Inflammatory macrophage treated with lipopolysaccharide for 1 hour (primary cell): ENCODE measurements at regions not wholly inside any gene's neighbourhood (a gene's known extent, or its start where the extent isn't known, plus 50 kb on each side); places are given as distances from the start of the nearest gene placed in this dataset.
"Not testable (repeated sequence)": the region's sequence is repeated elsewhere in the genome, so short reads cannot be mapped to it uniquely, and the experiment has no call there.

Experiments used
- DNase-seq, 2 donors: peaks; one replicate each; pipeline ENCODE4 v3.0.0-alpha.2; 2020 to 2022

GRCh38 chr22:46040471-46041465, 63.8 kb upstream of the WNT7B start:
- DNase-seq: no peak

- no peak for DNase-seq
Measured at GRCh38 chr22:46041642-46042041, 64.7 kb upstream of the WNT7B start.

- DNase-seq: no peak
Measured at GRCh38 chr22:46042786-46043185, 65.8 kb upstream of the WNT7B start.

GRCh38 chr22:46043339-46043738, 66.4 kb upstream of the WNT7B start:
- DNase-seq: no peak

GRCh38 chr22:46043816-46044620, 67.1 kb upstream of the WNT7B start:
- no peak for DNase-seq

- DNase-seq: peak in 1 of 2 donors; percentile 28
Measured at GRCh38 chr22:46044621-46045458, 67.9 kb upstream of the WNT7B start.

- DNase-seq: no peak
Measured at GRCh38 chr22:46045459-46046298, 68.7 kb upstream of the WNT7B start.

- no peak for DNase-seq
Measured at GRCh38 chr22:46046299-46046685, 69.3 kb upstream of the WNT7B start.

GRCh38 chr22:46047226-46047625, 70.3 kb upstream of the WNT7B start:
- DNase-seq: no peak

GRCh38 chr22:46047841-46048595, 71.1 kb upstream of the WNT7B start:
- peak; percentile 61 to 62 for DNase-seq

GRCh38 chr22:46048661-46049060, 71.7 kb upstream of the WNT7B start:
- not testable (repeated sequence) for DNase-seq

GRCh38 chr22:46049726-46050450, 72.9 kb upstream of the WNT7B start:
- no peak for DNase-seq

GRCh38 chr22:46050451-46050845, 73.5 kb upstream of the WNT7B start:
- no peak for DNase-seq

GRCh38 chr22:46050916-46051614, 74.1 kb upstream of the WNT7B start:
- no peak for DNase-seq

- DNase-seq: no peak
Measured at GRCh38 chr22:46051646-46052045, 74.7 kb upstream of the WNT7B start.

GRCh38 chr22:46052331-46052771, 75.4 kb upstream of the WNT7B start:
- no peak for DNase-seq

- DNase-seq: peak; percentile 20 to 63
Measured at GRCh38 chr22:46052801-46053562, 76.0 kb upstream of the WNT7B start.

- peak; percentile 20 to 45 for DNase-seq
Measured at GRCh38 chr22:46053563-46054090, 76.7 kb upstream of the WNT7B start.
